K562 (cell line): ENCODE measurements at regions not wholly inside any gene's neighbourhood (a gene's known extent, or its start where the extent isn't known, plus 50 kb on each side); places are given as distances from the start of the nearest gene placed in this dataset.
"Not testable (repeated sequence)": the region's sequence is repeated elsewhere in the genome, so short reads cannot be mapped to it uniquely, and the experiment has no call there.

Source experiments
- CREM ChIP-seq: IDR thresholded peaks from 2 replicates; pipeline ENCODE4 v1.6.1; 2014; ENCODE audit warnings: antibody characterized with exemption, low read depth
- ELF1 ChIP-seq: fragments of 200-800 bp; sonication (Bioruptor generic); IDR thresholded peaks from 2 replicates; pipeline ENCODE4 v1.6.1; 2016; ENCODE audit warnings: missing genetic modification characterization, missing compliant biosample characterization
- HDAC1 ChIP-seq, 2 experiments: fragments of 450-650 bp; IDR thresholded peaks; 2 replicates each; pipeline ENCODE4 v1.6.1; 2016 to 2017; ENCODE audit warnings: inconsistent platforms in 1 of 2, mild to moderate bottlenecking in 1 of 2, moderate library complexity in 1 of 2
- HEY1 ChIP-seq: fragments of 250-450 bp; sonication (Bioruptor Pico); IDR thresholded peaks from 2 replicates; pipeline ENCODE4 v1.5.0; 2020; ENCODE audit warnings: mild to moderate bottlenecking, moderate library complexity, borderline replicate concordance
- MYNN ChIP-seq, 2 experiments: sonication (generic); formaldehyde crosslinking in 1 of 2; IDR thresholded peaks; 2 replicates each; pipeline versions ENCODE4 v1.5.0 to v1.6.1; 2016 to 2020; ENCODE audit warnings: antibody characterized with exemption in 1 of 2, missing genetic modification reagents in 1 of 2
- RNF2 ChIP-seq: sonication (generic); IDR thresholded peaks from 2 replicates; pipeline ENCODE4 v1.6.1; 2016
- ZBTB5 ChIP-seq: fragments of 450-650 bp; IDR thresholded peaks from 2 replicates; pipeline ENCODE4 v1.6.1; 2017; ENCODE audit warnings: antibody characterized with exemption
- TF ChIP-seq, protein P1 (sequence below): fragments of 450-650 bp; IDR thresholded peaks from 2 replicates; pipeline ENCODE4 v1.6.1; 2016; ENCODE audit warnings: low read depth, mild to moderate bottlenecking, moderate library complexity
- TF ChIP-seq, protein P2 (sequence below): fragments of 450-650 bp; formaldehyde crosslinking; IDR thresholded peaks from 2 replicates; pipeline ENCODE4 v1.4.0; 2020; ENCODE audit warnings: mild to moderate bottlenecking
- TF ChIP-seq, protein P3 (sequence below): sonication (generic); IDR thresholded peaks from 2 replicates; pipeline ENCODE4 v1.6.1; 2016
- TF ChIP-seq, protein P4 (sequence below), 2 experiments: fragments of 450-650 bp; IDR thresholded peaks; 2 replicates each; pipeline ENCODE4 v1.6.1; 2016; ENCODE audit warnings: mild to moderate bottlenecking in 2 of 2, borderline replicate concordance in 1 of 2, low read depth in 1 of 2, moderate library complexity in 1 of 2
- TF ChIP-seq, protein P5 (sequence below), 2 experiments: fragments of 250-450 bp in 1 of 2; fragments of 450-650 bp in 1 of 2; sonication (Bioruptor Pico) in 1 of 2; IDR thresholded peaks; 2 replicates each; pipeline versions ENCODE4 v1.6.1 to v1.8.0; 2016 to 2021; ENCODE audit warnings: mild to moderate bottlenecking in 2 of 2, moderate library complexity in 2 of 2, missing compliant biosample characterization in 1 of 2, missing genetic modification characterization in 1 of 2

DNA sequence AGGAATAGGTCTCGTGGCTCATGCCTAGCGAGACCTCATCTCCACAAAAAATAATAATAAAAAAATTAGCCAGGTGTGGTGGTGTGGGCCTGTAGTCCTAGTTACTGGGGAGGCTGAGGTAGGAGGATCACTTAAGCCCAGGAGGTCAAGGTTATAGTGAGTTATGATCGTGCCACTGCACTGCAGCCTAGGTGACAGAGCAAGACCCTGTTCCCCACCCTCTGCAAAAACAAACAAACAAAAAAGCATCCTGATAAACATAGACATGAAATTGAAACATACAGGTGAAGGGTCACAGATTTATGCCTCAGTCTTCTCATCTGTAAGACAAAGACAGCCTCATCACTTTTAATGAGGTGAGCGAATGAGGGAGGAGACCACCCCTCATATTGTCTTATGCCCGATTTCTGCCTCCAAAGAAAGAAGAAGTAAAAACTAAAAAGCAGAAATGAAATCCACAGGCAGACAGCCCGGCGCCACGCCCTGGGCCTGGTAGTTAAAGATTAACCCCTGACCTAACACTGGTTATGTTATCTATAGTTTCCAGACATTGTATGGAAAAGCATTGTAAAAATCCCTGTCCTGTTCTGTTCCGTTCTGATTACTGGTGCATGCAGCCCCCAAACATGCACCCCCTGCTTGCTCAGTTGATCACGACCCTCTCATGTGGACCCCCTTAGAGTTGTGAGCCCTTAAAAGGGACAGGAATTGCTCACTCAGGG, 138.5 kb downstream of the OR2B2 start (continued):
- TF ChIP-seq ZBTB5 (0 out of 2 replicates have a peak, but pooled peaks have one; percentile 33), HEY1 (CRISPR knock-in tag) (peak; percentile 94), CREM (peak; percentile 83), MYNN (IDR thresholded peaks at IDR 0.05) (peak; percentile 39; the same call in 1 of the 2 replicates), RNF2 (peak; percentile 53), HDAC1 (IDR thresholded peaks at IDR 0.05) (peak; percentile 93 to 98; a peak in 3 of 4 replicates), ELF1 (tag) (0 out of 2 replicates have a peak, but pooled peaks have one; percentile 1)
- TF ChIP-seq, protein P1, sequence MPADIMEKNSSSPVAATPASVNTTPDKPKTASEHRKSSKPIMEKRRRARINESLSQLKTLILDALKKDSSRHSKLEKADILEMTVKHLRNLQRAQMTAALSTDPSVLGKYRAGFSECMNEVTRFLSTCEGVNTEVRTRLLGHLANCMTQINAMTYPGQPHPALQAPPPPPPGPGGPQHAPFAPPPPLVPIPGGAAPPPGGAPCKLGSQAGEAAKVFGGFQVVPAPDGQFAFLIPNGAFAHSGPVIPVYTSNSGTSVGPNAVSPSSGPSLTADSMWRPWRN = peak; percentile 95
- TF ChIP-seq MYNN (CRISPR knock-in tag; IDR thresholded peaks at IDR 0.05) = not testable (repeated sequence)
- TF ChIP-seq, protein P2, sequence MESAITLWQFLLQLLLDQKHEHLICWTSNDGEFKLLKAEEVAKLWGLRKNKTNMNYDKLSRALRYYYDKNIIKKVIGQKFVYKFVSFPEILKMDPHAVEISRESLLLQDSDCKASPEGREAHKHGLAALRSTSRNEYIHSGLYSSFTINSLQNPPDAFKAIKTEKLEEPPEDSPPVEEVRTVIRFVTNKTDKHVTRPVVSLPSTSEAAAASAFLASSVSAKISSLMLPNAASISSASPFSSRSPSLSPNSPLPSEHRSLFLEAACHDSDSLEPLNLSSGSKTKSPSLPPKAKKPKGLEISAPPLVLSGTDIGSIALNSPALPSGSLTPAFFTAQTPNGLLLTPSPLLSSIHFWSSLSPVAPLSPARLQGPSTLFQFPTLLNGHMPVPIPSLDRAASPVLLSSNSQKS (CRISPR knock-in tag) = peak; percentile 61; the same call in 1 of the 2 replicates
- TF ChIP-seq, protein P3, sequence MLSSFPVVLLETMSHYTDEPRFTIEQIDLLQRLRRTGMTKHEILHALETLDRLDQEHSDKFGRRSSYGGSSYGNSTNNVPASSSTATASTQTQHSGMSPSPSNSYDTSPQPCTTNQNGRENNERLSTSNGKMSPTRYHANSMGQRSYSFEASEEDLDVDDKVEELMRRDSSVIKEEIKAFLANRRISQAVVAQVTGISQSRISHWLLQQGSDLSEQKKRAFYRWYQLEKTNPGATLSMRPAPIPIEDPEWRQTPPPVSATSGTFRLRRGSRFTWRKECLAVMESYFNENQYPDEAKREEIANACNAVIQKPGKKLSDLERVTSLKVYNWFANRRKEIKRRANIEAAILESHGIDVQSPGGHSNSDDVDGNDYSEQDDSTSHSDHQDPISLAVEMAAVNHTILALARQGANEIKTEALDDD = peak; percentile 97
- TF ChIP-seq, protein P4, sequence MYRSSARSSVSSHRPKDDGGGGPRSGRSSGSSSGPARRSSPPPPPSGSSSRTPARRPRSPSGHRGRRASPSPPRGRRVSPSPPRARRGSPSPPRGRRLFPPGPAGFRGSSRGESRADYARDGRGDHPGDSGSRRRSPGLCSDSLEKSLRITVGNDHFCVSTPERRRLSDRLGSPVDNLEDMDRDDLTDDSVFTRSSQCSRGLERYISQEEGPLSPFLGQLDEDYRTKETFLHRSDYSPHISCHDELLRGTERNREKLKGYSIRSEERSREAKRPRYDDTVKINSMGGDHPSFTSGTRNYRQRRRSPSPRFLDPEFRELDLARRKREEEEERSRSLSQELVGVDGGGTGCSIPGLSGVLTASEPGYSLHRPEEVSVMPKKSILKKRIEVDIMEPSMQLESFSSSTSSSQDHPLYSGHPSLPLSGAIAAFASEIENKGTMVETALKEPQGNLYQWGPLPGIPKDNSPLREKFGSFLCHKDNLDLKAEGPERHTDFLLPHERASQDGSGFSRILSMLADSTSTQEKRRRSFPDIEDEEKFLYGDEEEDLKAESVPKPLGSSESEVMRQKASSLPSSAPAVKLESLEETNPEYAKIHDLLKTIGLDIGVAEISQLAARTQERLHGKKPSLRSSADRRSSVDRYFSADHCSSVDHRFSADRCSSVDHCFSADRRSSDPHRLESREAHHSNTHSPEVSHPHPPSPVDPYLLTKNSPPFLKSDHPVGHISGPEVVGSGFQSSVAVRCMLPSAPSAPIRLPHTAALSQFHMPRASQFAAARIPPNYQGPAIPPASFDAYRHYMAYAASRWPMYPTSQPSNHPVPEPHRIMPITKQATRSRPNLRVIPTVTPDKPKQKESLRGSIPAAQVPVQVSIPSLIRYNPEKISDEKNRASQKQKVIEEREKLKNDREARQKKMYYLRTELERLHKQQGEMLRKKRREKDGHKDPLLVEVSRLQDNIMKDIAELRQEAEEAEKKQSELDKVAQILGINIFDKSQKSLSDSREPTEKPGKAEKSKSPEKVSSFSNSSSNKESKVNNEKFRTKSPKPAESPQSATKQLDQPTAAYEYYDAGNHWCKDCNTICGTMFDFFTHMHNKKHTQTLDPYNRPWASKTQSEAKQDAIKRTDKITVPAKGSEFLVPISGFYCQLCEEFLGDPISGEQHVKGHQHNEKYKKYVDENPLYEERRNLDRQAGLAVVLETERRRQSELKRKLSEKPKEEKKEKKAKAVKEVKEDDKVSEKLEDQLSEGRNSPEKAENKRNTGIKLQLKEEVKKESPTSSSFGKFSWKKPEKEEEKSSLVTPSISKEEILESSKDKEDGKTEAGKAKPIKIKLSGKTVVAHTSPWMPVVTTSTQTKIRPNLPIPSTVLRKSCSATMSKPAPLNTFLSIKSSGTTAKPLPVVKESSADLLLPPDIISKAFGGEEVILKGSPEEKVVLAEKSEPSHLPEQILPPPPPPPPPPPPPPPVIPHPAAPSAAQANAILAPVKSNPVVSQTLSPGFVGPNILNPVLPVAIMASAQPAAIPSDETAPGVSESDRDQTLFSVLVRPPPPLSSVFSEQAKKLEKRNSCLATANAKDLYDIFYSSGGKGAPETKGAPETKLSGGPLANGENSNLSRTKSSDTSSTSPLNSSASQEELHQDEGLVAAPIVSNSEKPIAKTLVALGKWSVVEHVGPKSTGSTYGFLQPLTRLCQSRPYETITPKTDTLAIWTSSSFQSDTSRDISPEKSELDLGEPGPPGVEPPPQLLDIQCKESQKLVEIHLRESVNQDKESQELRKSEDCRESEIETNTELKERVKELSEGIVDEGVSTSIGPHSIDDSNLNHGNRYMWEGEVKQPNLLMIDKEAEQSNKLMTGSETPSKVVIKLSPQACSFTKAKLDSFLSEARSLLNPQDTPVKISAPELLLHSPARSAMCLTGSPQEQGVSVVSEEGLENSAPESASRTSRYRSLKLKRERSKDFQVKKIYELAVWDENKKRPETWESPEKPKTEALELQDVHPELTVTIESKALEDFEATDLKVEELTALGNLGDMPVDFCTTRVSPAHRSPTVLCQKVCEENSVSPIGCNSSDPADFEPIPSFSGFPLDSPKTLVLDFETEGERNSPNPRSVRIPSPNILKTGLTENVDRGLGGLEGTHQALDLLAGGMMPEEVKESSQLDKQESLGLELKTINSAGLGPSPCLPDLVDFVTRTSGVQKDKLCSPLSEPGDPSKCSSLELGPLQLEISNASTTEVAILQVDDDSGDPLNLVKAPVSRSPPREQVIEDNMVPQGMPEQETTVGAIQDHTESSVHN (IDR thresholded peaks at IDR 0.05; ENCODE audit: borderline replicate concordance in 1 of 2, low read depth in 1 of 2) = peak in 1 of 2 experiments; percentile 26; a peak in 1 of 4 replicates
- TF ChIP-seq, protein P5, sequence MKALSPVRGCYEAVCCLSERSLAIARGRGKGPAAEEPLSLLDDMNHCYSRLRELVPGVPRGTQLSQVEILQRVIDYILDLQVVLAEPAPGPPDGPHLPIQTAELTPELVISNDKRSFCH (CRISPR knock-in tag; IDR thresholded peaks at IDR 0.05) = not testable (repeated sequence)
- TF ChIP-seq, protein P5 (tag; IDR thresholded peaks at IDR 0.05) = peak; percentile 90
